ENCODE measurements at regions not wholly inside any gene's neighbourhood (a gene's known extent, or its start where the extent isn't known, plus 50 kb on each side); places are given as distances from the start of the nearest gene placed in this dataset.
"Not testable (repeated sequence)": the region's sequence is repeated elsewhere in the genome, so short reads cannot be mapped to it uniquely, and the experiment has no call there.

DNA sequence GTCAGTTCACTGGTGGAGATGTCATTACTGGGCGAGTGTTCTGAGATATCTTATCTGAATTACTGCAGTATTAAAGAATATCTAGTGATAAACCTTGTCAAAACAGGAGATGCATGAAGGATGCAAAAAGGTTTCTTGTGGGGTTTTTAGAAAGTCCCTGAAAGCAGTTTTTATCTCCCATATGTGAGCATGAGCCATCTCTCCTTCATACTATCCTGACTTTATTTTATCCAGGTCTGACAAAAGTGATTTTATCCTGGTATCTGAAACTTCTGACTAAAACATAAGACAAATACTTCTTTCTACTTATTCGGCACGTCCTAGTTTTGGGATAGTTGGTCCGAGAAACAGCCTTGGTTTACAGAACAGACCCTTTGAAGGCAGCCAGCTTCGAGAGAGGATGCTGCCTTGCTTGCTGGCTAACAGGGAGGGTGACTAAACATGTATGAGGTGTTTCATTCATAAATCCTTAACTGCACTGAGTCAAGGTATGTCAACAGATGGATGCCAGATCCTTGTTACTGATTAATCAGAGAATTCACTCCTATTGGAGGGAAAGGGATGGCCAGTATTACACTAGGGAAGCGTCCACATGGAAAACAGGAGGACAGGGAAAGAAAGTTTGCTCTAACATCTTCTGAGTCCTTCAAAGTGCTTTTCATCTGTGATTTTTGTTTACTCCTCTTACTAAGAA is 172.8 kb upstream of the FAM240B start:
- TF ChIP-seq, protein P1, sequence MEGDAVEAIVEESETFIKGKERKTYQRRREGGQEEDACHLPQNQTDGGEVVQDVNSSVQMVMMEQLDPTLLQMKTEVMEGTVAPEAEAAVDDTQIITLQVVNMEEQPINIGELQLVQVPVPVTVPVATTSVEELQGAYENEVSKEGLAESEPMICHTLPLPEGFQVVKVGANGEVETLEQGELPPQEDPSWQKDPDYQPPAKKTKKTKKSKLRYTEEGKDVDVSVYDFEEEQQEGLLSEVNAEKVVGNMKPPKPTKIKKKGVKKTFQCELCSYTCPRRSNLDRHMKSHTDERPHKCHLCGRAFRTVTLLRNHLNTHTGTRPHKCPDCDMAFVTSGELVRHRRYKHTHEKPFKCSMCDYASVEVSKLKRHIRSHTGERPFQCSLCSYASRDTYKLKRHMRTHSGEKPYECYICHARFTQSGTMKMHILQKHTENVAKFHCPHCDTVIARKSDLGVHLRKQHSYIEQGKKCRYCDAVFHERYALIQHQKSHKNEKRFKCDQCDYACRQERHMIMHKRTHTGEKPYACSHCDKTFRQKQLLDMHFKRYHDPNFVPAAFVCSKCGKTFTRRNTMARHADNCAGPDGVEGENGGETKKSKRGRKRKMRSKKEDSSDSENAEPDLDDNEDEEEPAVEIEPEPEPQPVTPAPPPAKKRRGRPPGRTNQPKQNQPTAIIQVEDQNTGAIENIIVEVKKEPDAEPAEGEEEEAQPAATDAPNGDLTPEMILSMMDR (IDR thresholded peaks at IDR 0.05; ENCODE audit: extremely low read depth in 1 of 2, insufficient read depth in 1 of 2, low read depth in 1 of 2, low read length in 2 of 2) = not testable (repeated sequence)
- TF ChIP-seq POLR2A (IDR thresholded peaks at IDR 0.05; ENCODE audit: low read depth, low read length); POLR2AphosphoS5 (IDR thresholded peaks at IDR 0.05; ENCODE audit: insufficient read depth, low read depth, low read length); JUN (IDR thresholded peaks at IDR 0.05; ENCODE audit: borderline replicate concordance, insufficient read depth, insufficient read length, low read depth): not testable (repeated sequence)
